CD4-positive, alpha-beta T cell treated with Interleukin-2 at 100 ng/mL for 4 hours (primary cell): ENCODE measurements at regions not wholly inside any gene's neighbourhood (a gene's known extent, or its start where the extent isn't known, plus 50 kb on each side); places are given as distances from the start of the nearest gene placed in this dataset.
"Not testable (repeated sequence)": the region's sequence is repeated elsewhere in the genome, so short reads cannot be mapped to it uniquely, and the experiment has no call there.

ENCODE experiments used
- DNase-seq: peaks from one replicate; pipeline ENCODE4 v3.0.0-alpha.2; 2020; ENCODE audit warnings: low spot score

DNA sequence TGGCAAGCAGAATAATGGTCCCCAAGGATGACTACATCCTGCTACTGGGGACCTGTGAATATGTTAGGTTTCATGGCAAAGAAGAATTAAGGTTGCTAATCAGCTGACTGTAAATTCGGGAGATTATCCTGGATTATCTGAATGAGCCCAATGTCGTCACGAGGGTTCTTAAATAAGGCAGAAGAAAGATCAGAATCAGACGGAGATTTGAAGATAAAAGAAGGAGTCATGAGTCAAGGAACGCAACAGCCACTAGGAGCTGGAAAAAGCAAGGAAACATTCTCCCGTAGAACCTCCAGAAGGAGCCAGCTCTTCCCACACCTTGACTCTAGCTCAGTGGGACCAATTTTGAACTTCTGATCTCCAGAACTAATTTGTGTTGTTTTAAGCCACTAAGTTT is 82.9 kb upstream of the APBB1IP start:
- DNase-seq: no peak

DNA sequence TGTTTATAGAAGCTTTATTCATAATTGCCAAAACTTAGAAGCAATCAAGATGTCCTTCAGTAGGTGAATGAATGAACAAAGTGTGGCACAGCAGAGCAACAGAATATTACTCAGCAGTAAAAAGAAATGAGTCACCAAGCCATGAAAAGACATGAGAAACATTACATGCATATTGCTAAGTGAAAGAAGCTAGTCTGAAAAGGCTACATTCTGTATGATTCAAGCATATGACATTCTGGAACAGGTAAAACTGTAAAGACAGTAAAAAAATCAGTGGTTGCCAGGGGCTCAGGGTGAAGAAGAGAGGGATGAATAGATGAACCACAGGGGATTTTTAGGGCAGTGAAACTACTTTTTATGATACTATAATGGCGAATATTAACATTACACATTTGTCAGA is 80.9 kb upstream of the APBB1IP start:
- DNase-seq: no peak

DNA sequence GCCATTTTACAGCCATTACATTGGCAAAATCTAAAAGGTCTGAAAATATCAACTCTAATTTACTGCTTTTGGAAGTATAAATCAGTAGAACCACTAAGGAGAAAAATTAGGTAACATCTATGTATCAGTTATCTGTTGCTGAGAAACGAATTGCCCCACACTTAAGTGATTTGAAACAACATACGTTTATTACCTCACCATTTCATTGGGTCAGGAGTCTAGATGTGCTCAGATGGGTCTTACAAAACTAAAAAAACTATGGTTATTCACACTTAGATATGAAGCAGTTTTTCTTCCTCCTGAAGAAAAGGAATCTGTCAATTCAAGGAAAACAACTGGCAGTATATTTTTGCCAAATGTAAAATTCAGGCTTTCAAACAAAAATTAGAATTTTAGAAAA is 80.1 kb upstream of the APBB1IP start:
- no peak for DNase-seq

DNA sequence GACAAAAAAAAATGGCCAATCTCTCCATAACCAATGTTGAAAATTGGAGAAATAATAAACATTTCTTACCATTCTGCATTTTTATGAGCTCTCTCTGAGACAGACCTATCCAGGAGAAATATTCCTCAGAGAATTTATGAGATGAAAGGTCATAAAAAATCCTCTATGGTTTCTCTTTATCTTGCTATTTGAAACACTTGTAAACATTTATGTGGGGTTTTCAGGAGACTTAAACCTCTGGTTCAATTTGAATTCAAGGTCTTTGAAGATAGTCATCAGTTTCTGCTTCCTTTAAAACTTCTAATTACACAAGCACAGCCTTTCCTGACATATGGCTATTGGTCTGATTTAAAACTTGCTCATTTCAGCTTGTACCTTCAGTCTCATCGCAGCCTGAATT is 78.5 kb upstream of the APBB1IP start:
- no peak for DNase-seq

DNA sequence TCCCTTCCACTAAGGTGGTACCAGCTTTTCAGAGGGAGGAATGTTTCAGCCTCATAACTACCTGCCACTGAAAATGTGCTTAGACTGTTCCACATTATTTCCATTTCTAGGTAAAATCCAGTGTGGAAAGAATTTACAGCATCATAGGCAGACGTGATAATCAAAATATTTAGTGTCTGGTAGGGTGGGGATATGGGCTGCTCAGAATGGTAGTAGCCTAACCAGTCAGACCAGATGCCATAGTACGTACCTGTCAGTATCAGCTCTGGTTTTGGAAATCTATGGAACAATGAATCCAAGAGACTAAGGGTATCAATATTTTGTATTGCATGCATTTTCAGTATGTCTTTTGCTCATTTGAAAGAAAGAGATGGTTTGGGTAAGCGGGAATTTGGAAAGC is 76.8 kb upstream of the APBB1IP start:
- no peak for DNase-seq

DNA sequence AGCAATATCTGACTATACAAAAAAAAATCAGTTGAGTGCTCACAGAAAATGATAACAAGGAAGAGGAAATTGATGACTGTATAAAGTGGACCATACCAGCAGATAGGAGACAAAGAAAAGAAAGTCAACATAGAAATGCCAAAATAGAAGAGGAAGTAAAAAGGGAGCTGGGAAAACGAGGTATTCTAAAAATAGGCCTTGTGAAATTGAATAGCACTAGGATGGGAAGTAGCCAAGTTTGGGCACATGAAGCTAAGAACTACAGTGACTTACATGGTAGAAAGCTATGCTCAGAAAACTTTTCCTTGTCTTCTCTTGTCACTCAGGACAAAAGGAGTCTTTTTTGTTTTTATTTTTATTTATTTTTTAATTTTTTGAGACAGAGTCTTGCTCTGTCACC is 76.2 kb upstream of the APBB1IP start:
- no peak for DNase-seq

DNA sequence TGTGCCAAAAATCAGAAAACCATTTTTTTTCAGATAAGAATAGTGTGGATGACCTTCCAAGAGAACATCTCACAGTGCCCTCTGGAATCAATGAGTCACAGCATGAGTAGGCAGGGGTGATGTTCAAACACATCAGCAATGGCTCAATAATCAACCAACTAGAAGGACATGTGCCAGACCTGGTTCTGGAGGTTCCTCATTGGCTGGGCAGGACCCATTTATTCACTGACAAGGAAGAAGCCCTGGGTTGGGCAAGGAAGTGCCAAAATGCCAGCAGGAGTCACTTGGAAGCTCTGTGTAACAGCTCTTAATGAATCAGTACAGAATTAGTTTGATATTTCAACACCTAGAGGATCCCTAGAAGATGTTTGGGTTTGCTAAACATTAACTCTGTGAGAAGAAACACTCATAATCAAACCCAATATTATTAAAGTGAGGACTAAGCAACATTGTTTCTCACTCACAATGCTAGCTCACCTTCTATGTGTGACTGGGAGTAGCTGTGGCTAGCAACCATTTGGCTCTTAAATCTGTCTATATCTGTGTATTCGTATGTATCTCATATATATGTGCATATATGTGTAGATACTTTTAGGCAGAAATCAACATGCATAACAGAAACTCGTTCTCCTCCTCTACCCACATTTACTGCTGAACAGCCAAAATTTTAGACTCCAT is 72.3 kb upstream of the APBB1IP start:
- no peak for DNase-seq

DNA sequence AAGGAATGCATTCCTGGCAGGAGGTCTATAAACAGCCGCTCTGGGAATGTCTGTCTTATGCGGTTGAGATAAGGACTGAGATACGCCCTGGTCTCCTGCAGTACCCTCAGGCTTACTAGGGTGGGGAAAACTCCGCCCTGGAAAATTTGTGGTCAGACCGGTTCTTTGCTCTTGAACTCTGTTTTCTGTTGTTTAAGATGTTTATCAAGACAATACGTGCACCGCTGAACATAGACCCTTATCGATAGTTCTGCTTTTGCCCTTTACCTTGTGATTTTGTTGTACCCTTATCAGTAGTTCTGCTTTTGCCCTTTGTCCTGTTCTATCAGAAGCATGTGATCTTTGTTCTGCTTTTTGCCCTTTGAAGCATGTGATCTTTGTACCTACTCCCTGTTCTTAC is 71.1 kb upstream of the APBB1IP start:
- not testable (repeated sequence) for DNase-seq

DNA sequence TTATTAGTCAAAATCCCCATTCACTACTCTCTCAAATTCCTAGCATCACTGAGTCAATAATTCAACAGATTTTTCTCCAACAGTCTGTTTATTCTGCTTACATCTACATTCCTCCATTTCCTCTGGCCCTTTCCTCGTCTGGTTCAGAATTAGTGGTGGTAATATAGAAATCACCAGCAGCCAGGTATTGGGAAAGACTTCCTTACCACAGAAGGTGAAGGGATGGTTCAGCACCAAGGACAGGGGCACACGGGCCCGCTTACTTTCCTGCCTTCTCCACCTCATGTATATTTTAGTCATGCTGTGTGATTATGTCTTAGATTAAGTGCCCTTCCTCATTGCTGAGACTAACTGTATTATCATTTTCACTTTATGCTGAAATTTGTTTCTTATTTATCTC is 70.4 kb upstream of the APBB1IP start:
- peak; percentile 12 for DNase-seq

DNA sequence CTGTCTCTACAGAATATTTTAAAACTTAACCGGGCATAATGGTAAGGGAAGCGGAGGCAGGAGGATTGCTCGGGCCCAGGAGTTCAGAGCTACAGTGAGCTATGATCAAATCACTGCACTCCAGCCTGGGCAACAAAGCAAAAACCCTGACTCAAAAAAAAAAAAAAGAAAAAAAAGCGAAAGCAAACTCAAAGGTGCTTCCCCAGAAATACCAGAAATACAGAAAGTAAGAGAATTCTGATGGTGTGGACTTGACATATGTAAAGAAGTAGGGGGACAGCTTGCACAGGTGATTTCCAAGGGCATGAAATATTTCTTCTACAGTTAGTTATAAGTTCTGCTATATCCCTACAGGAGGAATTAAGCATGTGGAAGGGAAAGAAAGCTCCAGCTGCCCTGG is 69.7 kb upstream of the APBB1IP start:
- no peak for DNase-seq

DNA sequence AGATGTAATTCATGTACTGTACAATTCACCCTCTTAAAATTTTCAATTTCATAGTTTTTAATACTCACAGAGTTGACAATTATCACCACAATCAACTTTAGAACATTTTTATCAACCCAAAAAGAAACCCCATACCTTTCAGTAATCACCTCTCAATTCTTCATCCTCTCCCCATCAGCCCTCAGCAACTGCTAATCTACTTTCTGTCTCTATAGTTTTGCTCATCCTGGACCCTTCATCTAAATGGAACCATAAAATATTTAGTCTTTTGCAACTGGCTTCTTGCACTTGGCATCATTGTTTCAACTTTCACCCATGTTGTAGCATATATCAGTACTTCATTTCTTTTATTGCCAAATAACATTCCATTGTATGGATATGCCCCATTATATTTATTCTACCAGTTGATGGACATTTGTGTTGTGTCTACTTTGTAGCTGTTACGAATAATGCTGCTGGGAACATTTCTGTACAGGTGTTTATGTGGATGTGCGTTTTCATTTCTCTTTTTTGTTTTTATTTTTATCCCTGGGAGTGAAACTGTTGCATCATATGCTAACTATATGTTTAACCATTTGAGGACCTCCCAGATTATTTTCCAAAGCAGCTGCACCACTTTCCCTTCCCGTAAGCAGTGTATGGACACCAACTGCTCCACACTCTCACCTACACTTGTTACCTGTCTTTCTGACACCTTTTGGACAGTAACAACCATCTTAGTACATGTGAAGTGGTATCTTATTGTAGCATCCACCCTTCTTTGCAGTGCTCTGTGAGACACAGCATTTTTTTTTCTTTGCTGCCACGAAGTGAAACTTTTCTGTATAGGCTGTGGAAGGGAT is 65.4 kb upstream of the APBB1IP start:
- DNase-seq: no peak

DNA sequence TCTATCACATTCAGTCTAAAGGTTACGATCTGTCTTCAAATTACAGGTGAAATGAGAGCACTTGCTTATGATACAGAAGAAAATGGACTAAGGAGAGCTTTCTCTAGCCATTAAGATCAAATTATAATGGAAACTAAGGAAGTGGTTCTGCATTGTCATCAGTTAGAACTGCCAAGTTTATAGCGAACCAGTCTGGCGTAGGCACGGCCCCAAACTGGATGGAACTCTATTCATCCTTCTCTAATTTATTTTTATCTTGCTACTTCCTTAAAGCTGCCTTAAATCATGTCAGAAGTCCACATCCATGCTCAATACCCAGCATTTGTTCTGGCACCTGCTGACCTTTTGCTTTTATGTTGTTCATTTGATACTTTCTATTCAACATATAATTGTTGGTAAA is 63.7 kb upstream of the APBB1IP start:
- no peak for DNase-seq

DNA sequence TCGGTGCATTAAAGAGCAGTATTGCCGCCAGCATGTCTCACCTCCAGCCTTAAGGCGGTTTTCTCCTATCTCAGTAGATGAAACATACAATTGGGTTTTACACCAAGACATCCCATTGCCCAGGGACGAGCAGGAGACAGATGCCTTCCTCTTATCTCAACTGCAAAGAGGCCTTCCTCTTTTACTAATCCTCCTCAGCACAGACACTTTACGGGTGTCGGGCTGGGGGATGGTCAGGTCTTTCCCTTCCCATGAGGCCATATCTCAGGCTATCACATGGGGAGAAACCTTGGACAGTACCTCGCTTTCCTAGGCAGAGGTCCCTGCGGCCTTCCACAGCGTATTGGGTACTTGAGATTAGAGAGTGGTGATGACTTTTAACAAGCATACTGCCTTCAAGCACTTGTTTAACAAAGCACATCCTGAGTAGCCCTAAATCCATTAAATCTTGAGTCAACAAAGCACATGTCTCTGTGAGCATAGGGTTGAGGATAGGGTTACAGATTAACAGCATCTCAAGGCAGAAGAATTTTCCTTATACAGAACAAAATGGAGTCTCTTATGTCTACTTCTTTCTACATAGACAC is 60.8 kb upstream of the APBB1IP start:
- DNase-seq: not testable (repeated sequence)

DNA sequence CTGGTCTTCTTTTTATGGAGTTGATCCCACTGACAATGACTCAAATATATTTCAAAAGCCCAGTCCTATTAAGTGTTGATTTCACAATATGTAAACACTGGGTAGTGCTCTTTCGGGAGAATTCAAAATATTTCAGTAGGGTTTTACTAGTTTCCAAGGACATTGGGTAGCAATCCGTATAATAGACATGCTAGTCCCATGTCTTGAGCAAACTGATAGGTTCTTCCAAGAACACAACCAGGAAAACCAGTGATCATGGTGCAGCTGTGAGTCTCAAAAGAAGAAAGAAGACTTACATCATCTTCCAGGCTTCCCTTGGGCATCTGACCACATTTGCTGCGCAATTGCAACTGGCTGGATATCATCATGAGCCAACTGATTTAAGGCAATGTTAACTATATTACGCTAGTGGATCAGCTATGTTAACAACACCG is 59.3 kb upstream of the APBB1IP start:
- no peak for DNase-seq

DNA sequence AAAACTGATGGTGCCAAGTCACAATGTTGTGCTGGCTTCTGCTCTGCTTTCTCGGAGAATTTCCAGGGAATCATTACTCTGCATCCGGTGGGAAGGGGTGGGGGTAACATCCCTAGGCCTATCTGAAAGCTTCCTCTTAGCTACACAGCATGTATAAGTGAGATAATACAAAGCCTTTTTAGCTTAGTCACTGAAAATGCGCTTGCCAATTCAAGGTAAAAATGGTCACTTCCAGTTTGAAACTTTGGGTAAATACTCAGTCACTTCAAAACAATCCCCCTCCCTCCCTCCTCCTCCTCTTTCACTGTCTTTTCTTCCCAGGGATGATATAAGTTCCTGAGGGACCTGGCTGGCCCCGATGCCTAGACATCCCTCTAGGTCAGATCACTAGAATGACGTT is 57.3 kb upstream of the APBB1IP start:
- no peak for DNase-seq

DNA sequence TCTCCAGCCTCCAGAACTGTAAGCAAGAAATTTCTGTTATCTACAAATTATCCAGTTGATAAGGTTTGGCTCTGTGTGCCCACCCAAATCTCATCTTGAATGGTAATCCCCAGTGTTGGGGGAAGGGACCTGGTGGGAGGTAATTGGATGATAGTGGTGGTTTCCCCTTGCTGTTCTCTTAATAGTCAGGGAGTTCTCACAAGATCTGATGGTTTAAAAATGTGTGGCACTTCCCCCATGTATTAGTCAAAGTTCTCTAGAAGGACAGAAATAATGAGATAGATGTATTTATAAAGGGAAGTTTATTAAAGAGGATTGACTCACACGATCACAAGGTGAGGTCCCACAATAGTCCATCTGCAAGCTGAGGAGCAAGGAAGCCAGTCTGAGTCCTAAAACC is 56.2 kb upstream of the APBB1IP start:
- DNase-seq: no peak

DNA sequence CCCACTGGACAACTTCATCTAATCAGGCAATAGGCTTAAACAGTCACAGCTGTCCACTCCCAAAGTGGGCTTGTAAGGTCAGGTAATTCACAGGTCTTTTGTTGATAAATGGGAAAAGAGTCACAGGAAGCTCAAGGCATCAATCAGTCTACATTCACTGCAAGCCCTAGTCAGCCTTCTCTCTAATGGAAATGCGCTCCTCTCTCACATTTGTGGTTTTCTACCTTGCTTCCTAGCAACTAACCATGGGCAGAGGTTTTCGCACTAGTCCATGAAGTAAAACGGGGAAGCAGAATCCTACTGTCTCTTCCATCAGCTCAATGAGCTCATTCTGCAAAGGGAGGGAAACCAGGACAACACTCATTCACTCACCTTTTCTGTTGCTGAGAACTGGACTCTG is 53.5 kb upstream of the APBB1IP start:
- DNase-seq: no peak

DNA sequence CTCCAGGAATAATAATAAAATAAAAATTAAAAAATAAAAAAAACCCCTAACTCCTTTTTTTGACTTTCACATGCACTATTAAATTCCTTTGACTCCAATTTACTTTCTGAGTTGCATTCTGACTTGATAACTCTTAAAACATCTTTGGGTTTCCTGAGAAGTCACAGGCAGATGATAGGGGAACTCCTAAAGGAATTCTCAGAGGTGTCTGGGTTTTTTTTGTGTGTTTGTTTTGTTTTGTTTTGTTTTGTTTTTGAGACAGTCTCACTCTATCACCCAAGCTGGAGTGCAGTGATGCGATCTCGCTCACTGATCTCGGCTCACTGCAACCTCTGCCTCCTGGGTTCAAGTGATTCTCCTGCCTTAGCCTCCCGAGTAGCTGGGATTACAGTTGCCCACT is 52.7 kb upstream of the APBB1IP start:
- DNase-seq: no peak

DNA sequence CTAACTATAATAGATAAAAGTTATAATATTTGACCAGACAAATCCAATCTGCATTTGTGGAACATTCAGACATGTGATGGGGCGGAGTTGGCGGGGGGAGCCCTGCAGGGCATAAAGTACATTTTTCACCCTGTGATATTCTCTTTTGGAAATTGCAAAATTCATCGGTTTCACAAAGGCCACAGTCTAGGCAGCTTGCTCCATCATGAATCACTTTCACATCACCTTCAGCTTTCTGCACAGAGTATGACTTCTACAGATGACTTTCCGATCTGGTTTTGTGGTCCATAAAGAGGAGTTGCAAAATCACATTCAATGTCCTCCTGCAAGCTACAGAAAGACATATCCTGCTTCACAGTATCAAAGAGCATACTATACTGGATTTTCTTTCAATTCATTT is 51.4 kb upstream of the APBB1IP start:
- DNase-seq: no peak
